ENCODE measurements at regions not wholly inside any gene's neighbourhood (a gene's known extent, or its start where the extent isn't known, plus 50 kb on each side); places are given as distances from the start of the nearest gene placed in this dataset.

- no peak for DNase-seq (ENCODE audit: low spot score)
These were observed 230.9 kb downstream of the AUH start for GRCh38 chr9:91130796-91131318.

GRCh38 chr9:91131433-91131839 is 230.3 kb downstream of the AUH start:
- DNase-seq (ENCODE audit: low spot score), result peak; percentile 79

DNA sequence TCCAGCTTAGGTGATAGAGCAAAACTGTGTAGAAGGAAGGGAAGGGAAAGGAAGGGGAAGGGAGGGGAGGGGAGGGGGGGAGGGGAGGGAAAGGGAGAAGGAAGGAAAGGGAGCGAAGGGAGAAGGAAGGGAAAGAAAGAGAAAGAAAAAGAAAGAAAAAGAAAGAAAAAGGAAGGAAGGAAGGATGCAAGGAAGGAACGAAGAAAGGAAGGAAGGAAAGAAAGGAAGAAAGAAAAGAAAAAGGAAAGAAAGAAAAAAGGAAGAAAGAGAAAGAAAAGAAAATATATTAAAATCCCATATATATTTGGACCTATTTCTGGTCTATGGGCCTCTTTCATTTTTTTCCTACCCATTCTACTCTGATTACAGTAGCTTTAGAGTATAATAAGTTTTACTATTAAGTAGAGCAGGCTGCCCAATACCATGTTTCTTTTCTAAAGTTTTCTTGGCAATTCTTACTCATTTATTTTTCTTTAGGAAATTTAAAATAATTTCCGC is 229.1 kb downstream of the AUH start:
- DNase-seq (ENCODE audit: low spot score), result no peak

- DNase-seq (ENCODE audit: low spot score), result no peak
These were observed 227.1 kb downstream of the AUH start for GRCh38 chr9:91134608-91135007.

- no peak for DNase-seq (ENCODE audit: low spot score)
These were observed 224.3 kb downstream of the AUH start for GRCh38 chr9:91137391-91137790.

DNA sequence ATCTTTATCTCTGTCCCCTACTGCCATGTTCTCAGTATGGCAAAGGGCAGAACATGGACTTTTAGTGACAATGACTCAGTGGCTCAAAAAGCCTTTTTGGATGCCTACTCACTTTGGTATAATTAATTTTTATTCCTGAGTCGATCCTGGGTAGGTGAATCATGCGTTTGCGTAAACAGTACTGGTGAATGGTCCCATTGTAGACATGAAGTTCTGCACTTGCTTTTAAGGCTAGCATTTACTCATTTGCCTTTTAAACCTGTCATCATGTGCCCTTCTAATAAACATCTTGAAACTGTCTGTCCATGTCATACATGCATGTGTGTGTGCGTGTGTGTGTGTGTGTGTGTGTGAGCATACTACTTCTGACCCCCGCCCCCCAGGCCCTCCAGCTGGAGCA is 223.0 kb downstream of the AUH start:
- DNase-seq (ENCODE audit: low spot score), result peak; percentile 56

GRCh38 chr9:91141407-91141965 is 220.2 kb downstream of the AUH start:
- no peak for DNase-seq (ENCODE audit: low spot score)

DNA sequence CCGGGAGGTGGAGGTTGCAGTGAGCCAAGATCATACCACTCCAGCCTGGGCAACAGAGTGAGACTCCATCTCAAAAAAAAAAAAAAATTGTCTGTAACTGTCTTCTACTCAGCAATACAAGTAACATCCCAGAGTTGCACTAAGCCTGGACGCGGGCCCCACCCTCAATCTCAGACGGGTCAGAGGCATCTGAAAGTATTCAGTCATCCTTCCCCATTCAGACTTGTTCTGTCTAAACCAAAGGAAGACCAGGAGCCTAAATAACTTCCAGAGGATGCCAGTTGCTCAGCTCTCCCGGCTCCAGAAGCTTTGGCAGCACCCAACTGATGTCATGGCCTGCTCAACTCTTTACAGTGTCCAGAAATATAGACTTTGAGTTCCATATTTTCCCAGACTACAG is 218.6 kb downstream of the AUH start:
- DNase-seq (ENCODE audit: low spot score), result no peak

GRCh38 chr9:91143642-91144041 is 218.1 kb downstream of the AUH start:
- no peak for DNase-seq (ENCODE audit: low spot score)

GRCh38 chr9:91144769-91145168 is 216.9 kb downstream of the AUH start:
- no peak for DNase-seq (ENCODE audit: low spot score)

- DNase-seq (ENCODE audit: low spot score), result no peak
These were observed 216.2 kb downstream of the AUH start for GRCh38 chr9:91145496-91145895.

GRCh38 chr9:91146391-91147019 is 215.2 kb downstream of the AUH start:
- DNase-seq (ENCODE audit: low spot score), result no peak

DNA sequence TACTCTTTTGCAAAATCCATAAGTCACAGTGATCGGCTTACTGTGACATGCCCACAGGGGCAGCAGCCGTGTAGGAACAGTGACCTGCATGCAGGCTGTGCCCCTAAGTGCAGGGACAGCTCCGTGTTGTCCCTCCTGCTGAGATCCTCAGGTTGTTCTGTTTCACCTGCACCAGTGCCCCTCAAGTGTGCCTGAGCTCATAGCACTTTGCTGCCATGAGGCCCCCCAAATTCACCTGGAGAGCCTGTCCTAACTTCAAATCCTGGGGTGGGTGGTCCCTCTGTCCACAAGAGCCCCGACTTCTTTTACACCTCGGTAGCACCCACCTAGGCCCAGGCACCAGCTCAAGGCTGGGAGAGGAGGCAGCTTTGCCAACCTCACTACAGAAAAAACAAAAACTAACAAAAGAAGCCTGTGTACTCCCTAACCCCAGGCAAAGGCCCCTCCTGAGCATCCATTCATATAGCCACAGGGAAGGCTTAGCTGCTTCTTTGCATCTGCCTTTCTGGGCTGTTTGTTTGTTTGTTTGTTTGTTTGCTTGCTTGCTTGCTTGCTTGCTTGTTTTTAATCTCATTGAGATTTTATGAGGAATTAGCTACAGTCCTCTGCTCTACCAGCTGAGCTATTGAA is 214.5 kb downstream of the AUH start:
- DNase-seq (ENCODE audit: low spot score), result no peak

- no peak for DNase-seq (ENCODE audit: low spot score)
These were observed 213.4 kb downstream of the AUH start for GRCh38 chr9:91148306-91148705.

- no peak for DNase-seq (ENCODE audit: low spot score)
These were observed 211.3 kb downstream of the AUH start for GRCh38 chr9:91150273-91150997.

DNA sequence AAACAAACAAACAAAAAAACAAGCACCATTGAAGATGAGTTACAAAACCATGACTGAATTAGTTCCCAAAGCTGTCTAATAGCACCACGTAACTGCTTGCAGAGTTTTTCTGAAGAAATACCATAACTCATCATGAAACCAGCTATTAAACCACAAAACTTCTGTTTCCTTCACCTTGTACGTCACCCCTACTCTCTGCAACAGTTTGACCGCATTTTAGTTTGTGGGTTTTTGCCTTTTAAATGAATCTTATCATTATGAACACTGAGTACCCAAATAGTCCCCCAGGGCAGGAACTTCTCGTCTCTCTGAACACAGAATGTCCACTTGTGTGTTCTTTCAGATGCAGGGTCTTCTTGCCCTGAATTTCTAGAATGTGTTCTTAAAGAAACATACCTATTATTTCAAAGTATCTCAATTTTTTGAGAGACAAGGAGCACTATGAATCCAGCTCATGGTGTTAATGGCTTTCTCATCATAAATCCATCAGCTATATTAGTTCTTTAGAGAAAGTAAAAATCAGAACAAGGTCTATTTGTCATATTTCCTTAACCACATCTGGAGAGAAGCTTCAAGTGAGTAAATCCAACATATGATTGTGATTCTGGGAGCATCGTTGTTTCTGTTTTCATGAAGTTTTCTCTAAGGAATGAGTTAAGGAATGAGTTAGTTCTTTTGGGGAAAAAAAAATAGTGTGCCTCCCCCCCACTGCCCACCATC is 210.6 kb downstream of the AUH start:
- peak; percentile 73 for DNase-seq (ENCODE audit: low spot score)

DNA sequence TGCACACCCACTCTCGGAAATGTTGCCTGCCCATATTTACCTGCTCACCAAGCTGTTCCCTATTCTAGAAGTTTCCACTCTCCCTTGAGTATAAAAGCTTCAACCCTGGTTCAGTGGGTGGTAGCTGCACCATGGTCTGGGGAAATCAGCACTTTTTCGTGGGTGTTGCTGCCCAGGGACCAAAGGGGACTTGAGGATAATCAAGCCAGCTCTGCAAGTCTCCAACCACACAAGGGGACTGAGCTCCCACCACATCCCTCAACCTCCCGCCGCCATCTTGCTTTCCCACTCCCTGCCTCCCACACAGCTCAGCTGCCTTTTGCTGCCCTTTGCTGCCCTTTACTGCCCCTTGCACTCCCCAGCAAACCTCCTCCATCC is 210.0 kb downstream of the AUH start:
- no peak for DNase-seq (ENCODE audit: low spot score)

DNA sequence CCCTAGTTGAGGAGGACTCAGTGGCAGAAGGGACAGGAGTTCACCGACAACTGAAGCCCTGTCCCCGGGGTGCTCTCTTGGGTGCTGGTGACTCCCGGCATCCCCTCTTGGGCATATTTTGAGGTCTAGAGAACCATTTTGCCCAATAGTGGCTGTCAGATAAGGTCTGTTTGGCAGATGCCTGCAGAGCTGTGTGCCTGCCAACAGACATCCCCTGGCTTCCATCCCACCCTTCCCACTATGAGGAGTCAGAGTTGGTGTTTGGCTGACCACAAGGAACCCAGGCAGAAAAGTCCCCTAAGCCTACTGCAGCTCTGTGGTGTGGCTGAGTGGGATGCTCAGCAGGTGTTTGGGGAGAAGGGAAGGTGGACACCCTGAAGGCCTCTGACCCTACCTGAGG is 207.0 kb downstream of the AUH start:
- DNase-seq (ENCODE audit: low spot score), result no peak

- no peak for DNase-seq (ENCODE audit: low spot score)
These were observed 206.5 kb downstream of the AUH start for GRCh38 chr9:91155181-91155580.

GRCh38 chr9:91155746-91156376 is 205.9 kb downstream of the AUH start:
- no peak for DNase-seq (ENCODE audit: low spot score)

GRCh38 chr9:91156451-91157234 is 205.1 kb downstream of the AUH start:
- no peak for DNase-seq (ENCODE audit: low spot score)
